Eye (tissue), 1 donor: ENCODE measurements at regions not wholly inside any gene's neighbourhood (a gene's known extent, or its start where the extent isn't known, plus 50 kb on each side); places are given as distances from the start of the nearest gene placed in this dataset.
"Not testable (repeated sequence)": the region's sequence is repeated elsewhere in the genome, so short reads cannot be mapped to it uniquely, and the experiment has no call there.

ENCODE experiments used
- DNase-seq: peaks from one replicate; pipeline ENCODE4 v3.0.0-alpha.2; 2015

- DNase-seq = peak; percentile 28
These were observed 68.5 kb downstream of the TMCO5A start for GRCh38 chr15:38002883-38003477.

- DNase-seq = no peak
These were observed 69.9 kb downstream of the TMCO5A start for GRCh38 chr15:38004218-38004861.

- no peak for DNase-seq
These were observed 71.7 kb downstream of the TMCO5A start for GRCh38 chr15:38005953-38006808.

- no peak for DNase-seq
These were observed 76.0 kb downstream of the TMCO5A start for GRCh38 chr15:38010395-38010794.

GRCh38 chr15:38012894-38013293 is 78.5 kb downstream of the TMCO5A start:
- no peak for DNase-seq

GRCh38 chr15:38017721-38018120 is 83.3 kb downstream of the TMCO5A start:
- DNase-seq = no peak

GRCh38 chr15:38019066-38019465 is 84.6 kb downstream of the TMCO5A start:
- no peak for DNase-seq

GRCh38 chr15:38021259-38021658 is 86.8 kb downstream of the TMCO5A start:
- DNase-seq = no peak

GRCh38 chr15:38024293-38025091 is 90.1 kb downstream of the TMCO5A start:
- no peak for DNase-seq

GRCh38 chr15:38025656-38026055 is 91.2 kb downstream of the TMCO5A start:
- not testable (repeated sequence) for DNase-seq

GRCh38 chr15:38028869-38029268 is 94.4 kb downstream of the TMCO5A start:
- no peak for DNase-seq

- DNase-seq = no peak
These were observed 95.3 kb downstream of the TMCO5A start for GRCh38 chr15:38029736-38030135.

GRCh38 chr15:38030609-38031008 is 96.2 kb downstream of the TMCO5A start:
- DNase-seq = no peak

GRCh38 chr15:38035701-38036100 is 101.3 kb downstream of the TMCO5A start:
- DNase-seq = no peak

GRCh38 chr15:38036790-38037338 is 102.4 kb downstream of the TMCO5A start:
- DNase-seq = no peak

GRCh38 chr15:38038659-38039442 is 104.4 kb downstream of the TMCO5A start:
- DNase-seq = no peak

- DNase-seq = no peak
These were observed 106.2 kb downstream of the TMCO5A start for GRCh38 chr15:38040615-38041014.

GRCh38 chr15:38041576-38041975 is 107.1 kb downstream of the TMCO5A start:
- no peak for DNase-seq

- no peak for DNase-seq
These were observed 107.8 kb downstream of the TMCO5A start for GRCh38 chr15:38042211-38042610.

GRCh38 chr15:38042707-38043445 is 108.4 kb downstream of the TMCO5A start:
- DNase-seq = no peak
